ENCODE measurements at regions not wholly inside any gene's neighbourhood (a gene's known extent, or its start where the extent isn't known, plus 50 kb on each side); places are given as distances from the start of the nearest gene placed in this dataset.

- H3K4me1 ChIP-seq (ENCODE audit: insufficient read depth, low read length), result peaks cover 19% of the 10 kb centered on the region
- no peak overlapping the region for H3K27ac ChIP-seq (ENCODE audit: low read depth, low read length)
- no peaks in the 10 kb centered on the region for H3K27me3 ChIP-seq (ENCODE audit: control insufficient read depth in 1 of 2, insufficient read depth in 2 of 2, low read length in 2 of 2)
- no peak overlapping the region for H3K4me3 ChIP-seq (ENCODE audit: low read depth in 1 of 2, low read length in 2 of 2)
- no peaks in the 10 kb centered on the region for H3K9me3 ChIP-seq (ENCODE audit: low read length)
- H3K9ac ChIP-seq (ENCODE audit: low read length), result no peak overlapping the region
- H3K36me3 ChIP-seq (ENCODE audit: insufficient read depth, low read length), result no peaks in the 10 kb centered on the region
Measured at GRCh38 chr15:29889542-29890329, 67.5 kb upstream of the TJP1 start.

- Histone ChIP-seq H3K27ac (ENCODE audit: low read depth, low read length) (no peak overlapping the region), H3K36me3 (ENCODE audit: insufficient read depth, low read length) (no peaks in the 10 kb centered on the region), H3K27me3 (ENCODE audit: control insufficient read depth in 1 of 2, insufficient read depth in 2 of 2, low read length in 2 of 2) (no peaks in the 10 kb centered on the region), H3K4me3 (ENCODE audit: low read depth in 1 of 2, low read length in 2 of 2) (no peak overlapping the region), H3K4me1 (ENCODE audit: insufficient read depth, low read length) (peaks cover 24% of the 10 kb centered on the region), H3K9me3 (ENCODE audit: low read length) (no peaks in the 10 kb centered on the region), H3K9ac (ENCODE audit: low read length) (no peak overlapping the region)
Measured at GRCh38 chr15:29888646-29889045, 66.4 kb upstream of the TJP1 start.

GRCh38 chr15:29887721-29888120 is 65.5 kb upstream of the TJP1 start:
- H3K4me1 ChIP-seq (ENCODE audit: insufficient read depth, low read length), result peaks cover 31% of the 10 kb centered on the region
- no peaks in the 10 kb centered on the region for H3K36me3 ChIP-seq (ENCODE audit: insufficient read depth, low read length)
- H3K4me3 ChIP-seq (ENCODE audit: low read depth in 1 of 2, low read length in 2 of 2), result no peak overlapping the region
- no peaks in the 10 kb centered on the region for H3K9me3 ChIP-seq (ENCODE audit: low read length)
- H3K27me3 ChIP-seq (ENCODE audit: control insufficient read depth in 1 of 2, insufficient read depth in 2 of 2, low read length in 2 of 2), result no peaks in the 10 kb centered on the region
- no peak overlapping the region for H3K27ac ChIP-seq (ENCODE audit: low read depth, low read length)
- no peak overlapping the region for H3K9ac ChIP-seq (ENCODE audit: low read length)

- Histone ChIP-seq H3K27me3 (ENCODE audit: control insufficient read depth in 1 of 2, insufficient read depth in 2 of 2, low read length in 2 of 2) (no peaks in the 10 kb centered on the region), H3K4me3 (ENCODE audit: low read depth in 1 of 2, low read length in 2 of 2) (no peak overlapping the region), H3K9ac (ENCODE audit: low read length) (no peak overlapping the region), H3K4me1 (ENCODE audit: insufficient read depth, low read length) (peaks cover 40% of the 10 kb centered on the region), H3K36me3 (ENCODE audit: insufficient read depth, low read length) (no peaks in the 10 kb centered on the region), H3K9me3 (ENCODE audit: low read length) (no peaks in the 10 kb centered on the region), H3K27ac (ENCODE audit: low read depth, low read length) (peak overlapping the region; percentile 39)
Measured at GRCh38 chr15:29885183-29885582, 62.9 kb upstream of the TJP1 start.

GRCh38 chr15:29883126-29883525 is 60.9 kb upstream of the TJP1 start:
- H3K27me3 ChIP-seq (ENCODE audit: control insufficient read depth in 1 of 2, insufficient read depth in 2 of 2, low read length in 2 of 2), result no peaks in the 10 kb centered on the region
- H3K9me3 ChIP-seq (ENCODE audit: low read length), result no peaks in the 10 kb centered on the region
- no peak overlapping the region for H3K9ac ChIP-seq (ENCODE audit: low read length)
- H3K27ac ChIP-seq (ENCODE audit: low read depth, low read length), result peak overlapping the region; percentile 19
- no peak overlapping the region for H3K4me3 ChIP-seq (ENCODE audit: low read depth in 1 of 2, low read length in 2 of 2)
- no peaks in the 10 kb centered on the region for H3K36me3 ChIP-seq (ENCODE audit: insufficient read depth, low read length)
- peaks cover 31% of the 10 kb centered on the region for H3K4me1 ChIP-seq (ENCODE audit: insufficient read depth, low read length)

- no peaks in the 10 kb centered on the region for H3K9me3 ChIP-seq (ENCODE audit: low read length)
- peaks cover 31% of the 10 kb centered on the region for H3K4me1 ChIP-seq (ENCODE audit: insufficient read depth, low read length)
- no peaks in the 10 kb centered on the region for H3K36me3 ChIP-seq (ENCODE audit: insufficient read depth, low read length)
- H3K9ac ChIP-seq (ENCODE audit: low read length), result no peak overlapping the region
- no peak overlapping the region for H3K4me3 ChIP-seq (ENCODE audit: low read depth in 1 of 2, low read length in 2 of 2)
- H3K27ac ChIP-seq (ENCODE audit: low read depth, low read length), result no peak overlapping the region
- no peaks in the 10 kb centered on the region for H3K27me3 ChIP-seq (ENCODE audit: control insufficient read depth in 1 of 2, insufficient read depth in 2 of 2, low read length in 2 of 2)
Measured at GRCh38 chr15:29880886-29881285, 58.6 kb upstream of the TJP1 start.

GRCh38 chr15:29880341-29880740 is 58.1 kb upstream of the TJP1 start:
- Histone ChIP-seq H3K27ac (ENCODE audit: low read depth, low read length) (no peak overlapping the region), H3K9ac (ENCODE audit: low read length) (no peak overlapping the region), H3K27me3 (ENCODE audit: control insufficient read depth in 1 of 2, insufficient read depth in 2 of 2, low read length in 2 of 2) (no peaks in the 10 kb centered on the region), H3K36me3 (ENCODE audit: insufficient read depth, low read length) (no peaks in the 10 kb centered on the region), H3K4me3 (ENCODE audit: low read depth in 1 of 2, low read length in 2 of 2) (no peak overlapping the region), H3K9me3 (ENCODE audit: low read length) (no peaks in the 10 kb centered on the region), H3K4me1 (ENCODE audit: insufficient read depth, low read length) (peaks cover 27% of the 10 kb centered on the region)

GRCh38 chr15:29874977-29875376 is 52.7 kb upstream of the TJP1 start:
- H3K27ac ChIP-seq (ENCODE audit: low read depth, low read length), result no peak overlapping the region
- peaks cover 31% of the 10 kb centered on the region for H3K4me1 ChIP-seq (ENCODE audit: insufficient read depth, low read length)
- H3K27me3 ChIP-seq (ENCODE audit: control insufficient read depth in 1 of 2, insufficient read depth in 2 of 2, low read length in 2 of 2), result no peaks in the 10 kb centered on the region
- H3K4me3 ChIP-seq (ENCODE audit: low read depth in 1 of 2, low read length in 2 of 2), result no peak overlapping the region
- H3K36me3 ChIP-seq (ENCODE audit: insufficient read depth, low read length), result no peaks in the 10 kb centered on the region
- no peak overlapping the region for H3K9ac ChIP-seq (ENCODE audit: low read length)
- no peaks in the 10 kb centered on the region for H3K9me3 ChIP-seq (ENCODE audit: low read length)

GRCh38 chr15:29873947-29874411 is 51.7 kb upstream of the TJP1 start:
- Histone ChIP-seq H3K4me3 (ENCODE audit: low read depth in 1 of 2, low read length in 2 of 2) (no peak overlapping the region), H3K9ac (ENCODE audit: low read length) (no peak overlapping the region), H3K36me3 (ENCODE audit: insufficient read depth, low read length) (no peaks in the 10 kb centered on the region), H3K4me1 (ENCODE audit: insufficient read depth, low read length) (peaks cover 31% of the 10 kb centered on the region), H3K9me3 (ENCODE audit: low read length) (no peaks in the 10 kb centered on the region), H3K27me3 (ENCODE audit: control insufficient read depth in 1 of 2, insufficient read depth in 2 of 2, low read length in 2 of 2) (no peaks in the 10 kb centered on the region), H3K27ac (ENCODE audit: low read depth, low read length) (no peak overlapping the region)

GRCh38 chr15:29873264-29873663 is 51.0 kb upstream of the TJP1 start:
- no peaks in the 10 kb centered on the region for H3K36me3 ChIP-seq (ENCODE audit: insufficient read depth, low read length)
- H3K4me1 ChIP-seq (ENCODE audit: insufficient read depth, low read length), result peaks cover 31% of the 10 kb centered on the region
- H3K27me3 ChIP-seq (ENCODE audit: control insufficient read depth in 1 of 2, insufficient read depth in 2 of 2, low read length in 2 of 2), result no peaks in the 10 kb centered on the region
- no peak overlapping the region for H3K4me3 ChIP-seq (ENCODE audit: low read depth in 1 of 2, low read length in 2 of 2)
- no peaks in the 10 kb centered on the region for H3K9me3 ChIP-seq (ENCODE audit: low read length)
- no peak overlapping the region for H3K9ac ChIP-seq (ENCODE audit: low read length)
- H3K27ac ChIP-seq (ENCODE audit: low read depth, low read length), result no peak overlapping the region

- Histone ChIP-seq H3K36me3 (ENCODE audit: insufficient read depth, low read length) (no peaks in the 10 kb centered on the region), H3K4me3 (ENCODE audit: low read depth in 1 of 2, low read length in 2 of 2) (no peak overlapping the region), H3K27me3 (ENCODE audit: control insufficient read depth in 1 of 2, insufficient read depth in 2 of 2, low read length in 2 of 2) (no peaks in the 10 kb centered on the region), H3K27ac (ENCODE audit: low read depth, low read length) (no peak overlapping the region), H3K4me1 (ENCODE audit: insufficient read depth, low read length) (peaks cover 31% of the 10 kb centered on the region), H3K9me3 (ENCODE audit: low read length) (no peaks in the 10 kb centered on the region), H3K9ac (ENCODE audit: low read length) (no peak overlapping the region)
Measured at GRCh38 chr15:29872716-29873115, 50.4 kb upstream of the TJP1 start.
